GM12878 (cell line): ENCODE measurements at regions not wholly inside any gene's neighbourhood (a gene's known extent, or its start where the extent isn't known, plus 50 kb on each side); places are given as distances from the start of the nearest gene placed in this dataset.
A peak's percentile ranks its signal among the peaks of the same experiment; 100 is the strongest.

Experiments used
- ATAC-seq: fragments of 200-7000 bp; cut with Tn5 transposase; 3 replicates; pipeline ENCODE4 v1.9.1; 2020; ENCODE audit warnings: mild to moderate bottlenecking, moderate library complexity
- BruUV-seq: library from RNA; stranded (reverse); fragments of 400-500 nt; replicated peaks from 2 replicates; lab custom pipeline; 2021; lab: Mats Ljungman, UMichigan
- CTCF ChIA-PET: fragments of 300-600 bp; sonication (Branson Sonifier 250); formaldehyde crosslinking; extraction: SDS; loops from one replicate; lab custom pipeline; 2021; ENCODE audit warnings: inconsistent platforms; lab: Yijun Ruan, JAX
- POLR2A ChIA-PET: fragments of 350-600 bp; formaldehyde crosslinking; extraction: SDS; loops from one replicate; lab custom pipeline; 2021; ENCODE audit warnings: inconsistent platforms; lab: Charles Lee
- RAD21 ChIA-PET: fragments of 300-600 bp; sonication (Branson Sonifier 250); formaldehyde crosslinking; loops from one replicate; lab custom pipeline; 2023; ENCODE audit warnings: antibody characterized with exemption; ENCODE audit not compliant: unreplicated experiment; lab: Charles Lee
- SMC1A ChIA-PET: fragments of 300-600 bp; sonication (Branson Sonifier 250); formaldehyde crosslinking; loops from one replicate; lab custom pipeline; 2023; ENCODE audit not compliant: unreplicated experiment, uncharacterized antibody; lab: Charles Lee
- DNase-seq: peaks from one replicate; pipeline ENCODE4 v3.0.0-alpha.2; 2011; ENCODE audit warnings: low read depth, low spot score
- FAIRE-seq: peaks from 3 replicates; lab custom pipeline; 2011; peaks lifted over from hg19 to GRCh38; lab: Jason Lieb, UNC
- H2AFZ ChIP-seq: 2 replicates; pipeline ENCODE4 v1.6.0; 2011; ENCODE audit warnings: low read depth, low read length, control low read depth; ENCODE audit not compliant: control insufficient read depth
- H3K27ac ChIP-seq: 2 replicates; pipeline ENCODE4 v1.5.1; 2011; ENCODE audit warnings: control low read depth; ENCODE audit not compliant: control insufficient read depth, insufficient read depth
- H3K27me3 ChIP-seq, 2 experiments: replicated peaks in 1 of 2; 2 replicates each; pipeline versions ENCODE4 v1.6.0 to v1.6.1; 2011; ENCODE audit warnings: low read length in 1 of 2; ENCODE audit not compliant: control insufficient read depth in 2 of 2, insufficient read depth in 2 of 2
- H3K36me3 ChIP-seq, 2 experiments: 2 replicates each; pipeline ENCODE4 v1.5.1; 2011; ENCODE audit warnings: low read length in 1 of 2; ENCODE audit not compliant: control insufficient read depth in 2 of 2, insufficient read depth in 2 of 2
- H3K4me1 ChIP-seq: 2 replicates; pipeline ENCODE4 v1.6.1; 2011; ENCODE audit warnings: mild to moderate bottlenecking, low read length, moderate library complexity, mixed read lengths; ENCODE audit not compliant: control insufficient read depth, insufficient read depth
- H3K4me2 ChIP-seq: 2 replicates; pipeline ENCODE4 v1.6.0; 2011; ENCODE audit warnings: control low read depth; ENCODE audit not compliant: control insufficient read depth, insufficient read depth
- H3K4me3 ChIP-seq: fragments of 200-600 bp; sonication (generic); 2 replicates; pipeline ENCODE4 v1.5.1; 2016
- H3K79me2 ChIP-seq: 2 replicates; pipeline ENCODE4 v1.6.0; 2011; ENCODE audit warnings: low read length; ENCODE audit not compliant: control insufficient read depth, insufficient read depth
- H3K9ac ChIP-seq: 2 replicates; pipeline ENCODE4 v1.8.0; 2011; ENCODE audit warnings: low read length, control low read depth, mixed read lengths; ENCODE audit not compliant: control insufficient read depth, insufficient read depth
- H3K9me3 ChIP-seq: replicated peaks from 3 replicates; pipeline ENCODE4 v1.5.1; 2011; ENCODE audit warnings: mild to moderate bottlenecking, low read length; ENCODE audit not compliant: control insufficient read depth, insufficient read depth
- H4K20me1 ChIP-seq: 2 replicates; pipeline ENCODE4 v1.6.0; 2011; ENCODE audit not compliant: control insufficient read depth, insufficient read depth
- ATF7 ChIP-seq: fragments of 450-650 bp; IDR thresholded peaks from 2 replicates; pipeline ENCODE4 v1.6.1; 2016; ENCODE audit warnings: low read depth, mild to moderate bottlenecking
- CEBPZ ChIP-seq: fragments of 150-350 bp; IDR thresholded peaks from 2 replicates; pipeline ENCODE4 v1.6.1; 2016; ENCODE audit warnings: low read depth, low read length
- CTCF ChIP-seq, 3 experiments: IDR thresholded peaks in 2 of 3; conservative IDR thresholded peaks in 1 of 3; 2 replicates each; pipeline ENCODE4 v1.5.1; 2011; ENCODE audit warnings: low read depth in 3 of 3, low read length in 3 of 3, mild to moderate bottlenecking in 3 of 3, control low read depth in 2 of 3, moderate library complexity in 2 of 3, inconsistent platforms in 1 of 3, mixed read lengths in 1 of 3; ENCODE audit not compliant: control insufficient read depth in 2 of 3, insufficient read depth in 1 of 3; ENCODE audit errors: extremely low read depth in 1 of 3
- DPF2 ChIP-seq: fragments of 450-650 bp; IDR thresholded peaks from 2 replicates; pipeline ENCODE4 v1.6.1; 2017; ENCODE audit warnings: mild to moderate bottlenecking
- HSF1 ChIP-seq: fragments of 150-350 bp; IDR thresholded peaks from 2 replicates; pipeline ENCODE4 v1.6.1; 2014; ENCODE audit warnings: mild to moderate bottlenecking, low read depth, low read length
- IKZF1 ChIP-seq: fragments of 450-650 bp; conservative IDR thresholded peaks from 2 replicates; pipeline ENCODE4 v1.6.1; 2017; ENCODE audit warnings: antibody characterized with exemption, mild to moderate bottlenecking
- IKZF2 ChIP-seq, 2 experiments: fragments of 450-650 bp; IDR thresholded peaks; 2 replicates each; pipeline ENCODE4 v1.6.1; 2017; ENCODE audit warnings: mild to moderate bottlenecking in 2 of 2, moderate library complexity in 2 of 2
- JUNB ChIP-seq: IDR thresholded peaks from 2 replicates; pipeline ENCODE4 v1.6.1; 2016; ENCODE audit warnings: antibody characterized with exemption, mild to moderate bottlenecking
- RELB ChIP-seq: fragments of 450-650 bp; IDR thresholded peaks from 2 replicates; pipeline ENCODE4 v1.6.1; 2017; ENCODE audit warnings: low read depth, mild to moderate bottlenecking, moderate library complexity
- SMARCA5 ChIP-seq: fragments of 450-650 bp; IDR thresholded peaks from 2 replicates; pipeline ENCODE4 v1.6.1; 2017; ENCODE audit warnings: mild to moderate bottlenecking
- ZNF217 ChIP-seq: fragments of 450-650 bp; IDR thresholded peaks from 2 replicates; pipeline ENCODE4 v1.6.1; 2017; ENCODE audit warnings: antibody characterized with exemption, mild to moderate bottlenecking
- ZNF384 ChIP-seq: IDR thresholded peaks from 2 replicates; pipeline ENCODE4 v1.6.1; 2012; ENCODE audit warnings: low read depth, mild to moderate bottlenecking, low read length, improper control_type of control experiment, borderline replicate concordance
- WGBS: methylation state at CpG from one replicate; pipeline ENCODE4 v1.1.6; 2016; ENCODE audit warnings: low lambda C conversion rate; ENCODE audit not compliant: insufficient replicate concordance, insufficient coverage; ENCODE audit errors: missing lambda C conversion rate; 5-methylcytosine and 5-hydroxymethylcytosine counted together
- in situ Hi-C: fragments of 300-500 bp; cut with MboI; formaldehyde crosslinking; loops from 9 replicates; pipeline ENCODE4 v1.14.3; 2018; ENCODE audit warnings: mixed read lengths
- intact Hi-C: fragments of 100-400 bp; cut with micrococcal nuclease; formaldehyde crosslinking; loops from one replicate; pipeline ENCODE4 v1.14.2; 2022; ENCODE audit not compliant: unreplicated experiment

GRCh38 chr15:38624244-38625205, 59.9 kb upstream of the RASGRP1 start:
- no peak for DNase-seq
- TSS peak; percentile 86 for BruUV-seq
- intact Hi-C loops (no loop called here), in situ Hi-C loops (no loop called here)
- Histone ChIP-seq H3K36me3 (no peaks in the 10 kb centered on the region), H3K4me2 (no peak overlapping the region), H2AFZ (no peak overlapping the region), H4K20me1 (no peaks in the 10 kb centered on the region), H3K4me1 (no peaks in the 10 kb centered on the region), H3K9ac (no peak overlapping the region), H3K27me3 (no peaks in the 10 kb centered on the region), H3K9me3 (no peaks in the 10 kb centered on the region), H3K79me2 (no peaks in the 10 kb centered on the region), H3K27ac (no peak overlapping the region), H3K4me3 (no peak overlapping the region)
- ChIA-PET CTCF (interaction anchor here (0.6 to 15.4 kb wide), 23 partner anchors 10 to 169 kb away, joined by 3 to 188 read pairs (median 4); partner anchors contain the start of gene RASGRP1), SMC1A (interaction anchor here (0.9 to 42.6 kb wide), 13 partner anchors 7 to 72 kb away, joined by 3 to 1803 read pairs (median 14); partner anchors contain the start of gene RASGRP1), POLR2A (interaction anchor here (0.7 to 19.6 kb wide), 18 partner anchors 10 to 72 kb away, joined by 3 to 310 read pairs (median 9); partner anchors contain the start of gene RASGRP1), RAD21 (interaction anchor here (0.7 to 27.0 kb wide), 16 partner anchors 8 to 184 kb away, joined by 3 to 737 read pairs (median 8); partner anchors contain the start of gene RASGRP1)
- FAIRE-seq = no peak
- 32% methylated on average over 8 of the region's 8 CpGs for WGBS
- peak; percentile 33 for ATAC-seq
- TF ChIP-seq ATF7 (peak; percentile 43; the same call in 1 of the 2 replicates), HSF1 (peak; percentile 96), ZNF384 (peak; percentile 37; the same call in 1 of the 2 replicates), CEBPZ (no peak), JUNB (no peak), IKZF1 (peak; percentile 79; the same call in 1 of the 2 replicates), DPF2 (0 out of 2 replicates have a peak, but pooled peaks have one; percentile 14), IKZF2 (IDR thresholded peaks at IDR 0.05) (peak; percentile 70 to 84; a peak in 2 of 4 replicates), RELB (peak; percentile 80), CTCF (IDR thresholded peaks at IDR 0.05 in 2 of 3, conservative IDR thresholded peaks at IDR 0.05 in 1 of 3; ENCODE audit: control insufficient read depth in 2 of 3, extremely low read depth in 1 of 3, insufficient read depth in 1 of 3, low read depth in 3 of 3, low read length in 3 of 3) (0 out of 6 replicates have a peak, but pooled peaks of 1 of the 3 experiments have one; percentile 3), SMARCA5 (no peak), ZNF217 (peak; percentile 31; the same call in 1 of the 2 replicates)
